T-helper 1 cell treated with Interleukin-12 subunit alpha and Interleukin-12 subunit beta and Interleukin-4 antibody, amounts not matched to agents 30 μg/mL and 1 μg/mL, for 36 hours (primary cell): ENCODE measurements at regions not wholly inside any gene's neighbourhood (a gene's known extent, or its start where the extent isn't known, plus 50 kb on each side); places are given as distances from the start of the nearest gene placed in this dataset.

Source experiments
- H3K27ac Mint-ChIP-seq: one replicate; pipeline ENCODE4 v1.8.0; 2021; ENCODE audit warnings: mild to moderate bottlenecking, mixed read lengths
- H3K27me3 Mint-ChIP-seq: one replicate; pipeline ENCODE4 v1.8.0; 2021; ENCODE audit warnings: low read depth, mixed read lengths
- H3K36me3 Mint-ChIP-seq: one replicate; pipeline ENCODE4 v1.8.0; 2021; ENCODE audit warnings: low read depth, mixed read lengths
- H3K4me1 Mint-ChIP-seq: one replicate; pipeline ENCODE4 v1.8.0; 2021; ENCODE audit warnings: low read depth, mixed read lengths
- H3K4me3 Mint-ChIP-seq: one replicate; pipeline ENCODE4 v1.8.0; 2021; ENCODE audit warnings: mild to moderate bottlenecking, moderate library complexity, mixed read lengths
- H3K9me3 Mint-ChIP-seq: one replicate; pipeline ENCODE4 v1.8.0; 2021; ENCODE audit warnings: mixed read lengths

GRCh38 chr20:17810062-17810631, 110.4 kb downstream of the BANF2 start:
- no peak overlapping the region for H3K4me3 Mint-ChIP-seq

GRCh38 chr20:17809362-17810061, 109.7 kb downstream of the BANF2 start:
- Mint-ChIP-seq H3K4me1 (no peaks in the 10 kb centered on the region), H3K36me3 (no peaks in the 10 kb centered on the region), H3K4me3 (no peak overlapping the region), H3K27ac (no peak overlapping the region), H3K9me3 (no peaks in the 10 kb centered on the region), H3K27me3 (no peaks in the 10 kb centered on the region)

More at GRCh38 chr20:17810062-17810631, 110.4 kb downstream of the BANF2 start:
- H3K4me1 Mint-ChIP-seq, result no peaks in the 10 kb centered on the region
- no peak overlapping the region for H3K27ac Mint-ChIP-seq
- H3K27me3 Mint-ChIP-seq, result no peaks in the 10 kb centered on the region
- H3K9me3 Mint-ChIP-seq, result no peaks in the 10 kb centered on the region
- no peaks in the 10 kb centered on the region for H3K36me3 Mint-ChIP-seq

DNA sequence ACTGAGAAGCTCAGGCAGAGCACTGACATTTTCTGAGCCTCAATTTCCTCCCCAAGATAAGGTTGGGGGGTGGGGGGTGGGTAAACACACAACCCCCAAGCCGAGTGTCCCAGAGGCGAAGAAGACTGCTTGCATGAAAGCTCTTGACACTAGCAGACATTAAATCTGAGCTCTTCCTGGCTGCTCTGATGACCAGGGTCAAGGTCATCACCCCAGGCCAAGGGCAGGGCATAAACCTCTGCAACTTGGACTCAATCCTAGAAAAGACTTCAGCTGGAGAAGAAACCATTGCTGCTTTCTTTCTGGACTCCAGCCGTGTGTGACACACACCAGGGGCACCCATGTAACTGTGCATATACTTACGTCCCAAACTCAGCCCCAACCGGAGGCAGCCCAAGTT, 109.0 kb downstream of the BANF2 start:
- H3K4me3 Mint-ChIP-seq, result no peak overlapping the region
- no peak overlapping the region for H3K27ac Mint-ChIP-seq
- no peaks in the 10 kb centered on the region for H3K27me3 Mint-ChIP-seq

DNA sequence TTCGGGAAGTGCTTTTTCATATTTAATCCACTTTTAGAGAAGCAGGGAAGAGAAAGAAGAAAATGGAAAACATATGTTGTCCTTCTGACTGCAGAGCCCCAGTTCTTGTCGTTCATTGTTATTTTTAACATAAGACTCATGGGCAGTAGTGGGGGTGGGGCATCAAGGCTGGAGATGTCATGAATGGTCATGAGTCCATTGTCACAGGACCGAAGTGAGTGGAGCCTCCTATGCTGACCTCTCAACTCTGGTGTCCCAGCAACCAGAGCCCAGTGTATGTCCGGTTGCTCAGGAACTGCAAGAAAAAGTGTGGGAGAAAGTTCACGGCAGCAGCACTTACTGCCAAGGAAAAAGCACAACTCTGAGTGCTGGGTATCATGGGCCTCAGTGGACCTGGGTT, 108.6 kb downstream of the BANF2 start:
- Mint-ChIP-seq H3K36me3 (no peaks in the 10 kb centered on the region), H3K27ac (no peak overlapping the region), H3K27me3 (no peaks in the 10 kb centered on the region), H3K4me3 (no peak overlapping the region), H3K4me1 (no peaks in the 10 kb centered on the region), H3K9me3 (no peaks in the 10 kb centered on the region)

More for the DNA sequence above, 109.0 kb downstream of the BANF2 start:
- H3K4me1 Mint-ChIP-seq, result no peaks in the 10 kb centered on the region
- H3K9me3 Mint-ChIP-seq, result no peaks in the 10 kb centered on the region
- H3K36me3 Mint-ChIP-seq, result no peaks in the 10 kb centered on the region

DNA sequence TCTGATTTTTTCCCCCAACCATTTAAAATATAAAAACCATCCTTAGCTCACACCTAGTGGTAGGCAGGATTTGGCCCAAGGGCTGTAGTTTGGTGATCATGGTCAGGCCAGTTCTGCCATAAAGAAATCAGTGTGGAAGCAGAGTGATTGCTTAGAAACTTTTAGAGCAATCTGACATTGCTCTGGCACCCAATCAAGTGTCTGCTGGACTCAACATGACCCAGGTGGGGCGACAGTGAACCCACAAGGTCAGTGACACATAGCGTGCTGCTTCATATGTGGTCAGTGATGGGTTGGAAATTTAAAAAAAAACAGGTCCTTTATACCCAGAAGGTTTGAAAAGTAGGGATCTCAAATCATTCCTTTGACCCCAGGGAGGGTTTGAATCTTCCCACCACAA, 107.9 kb downstream of the BANF2 start:
- Mint-ChIP-seq H3K36me3 (no peaks in the 10 kb centered on the region), H3K9me3 (no peaks in the 10 kb centered on the region), H3K4me3 (no peak overlapping the region), H3K4me1 (no peaks in the 10 kb centered on the region), H3K27ac (no peak overlapping the region), H3K27me3 (no peaks in the 10 kb centered on the region)

- Mint-ChIP-seq H3K36me3 (no peaks in the 10 kb centered on the region), H3K4me1 (no peaks in the 10 kb centered on the region), H3K4me3 (no peak overlapping the region)
These were observed 107.1 kb downstream of the BANF2 start for GRCh38 chr20:17806739-17807441.

GRCh38 chr20:17806107-17806506, 106.3 kb downstream of the BANF2 start:
- Mint-ChIP-seq H3K4me1 (no peaks in the 10 kb centered on the region), H3K27ac (no peak overlapping the region)

More at GRCh38 chr20:17806739-17807441, 107.1 kb downstream of the BANF2 start:
- Mint-ChIP-seq H3K27ac (no peak overlapping the region), H3K9me3 (no peaks in the 10 kb centered on the region), H3K27me3 (no peaks in the 10 kb centered on the region)

DNA sequence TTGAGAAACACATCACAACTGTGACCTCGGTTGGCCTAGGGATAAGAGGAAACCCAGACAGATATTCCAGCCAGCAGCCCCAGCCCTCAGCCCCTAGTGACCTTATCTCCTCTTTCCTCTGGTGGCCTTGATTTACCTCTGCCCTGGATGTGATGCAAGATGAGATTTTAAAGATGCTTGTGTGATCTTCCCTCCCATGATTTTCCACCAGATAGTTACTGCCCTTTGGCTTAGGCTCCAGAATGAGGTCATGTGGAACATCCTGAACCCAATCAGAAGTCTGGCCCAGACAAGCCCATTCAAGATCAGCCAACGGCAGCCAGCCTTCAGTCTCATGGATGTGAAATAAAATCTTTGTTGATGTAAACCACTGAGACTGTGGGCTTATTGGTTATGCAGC, 104.0 kb downstream of the BANF2 start:
- Mint-ChIP-seq H3K27me3 (peaks cover 10% of the 10 kb centered on the region), H3K4me3 (no peak overlapping the region), H3K4me1 (no peaks in the 10 kb centered on the region), H3K9me3 (no peaks in the 10 kb centered on the region), H3K27ac (no peak overlapping the region), H3K36me3 (no peaks in the 10 kb centered on the region)

More at GRCh38 chr20:17806107-17806506, 106.3 kb downstream of the BANF2 start:
- Mint-ChIP-seq H3K27me3 (no peaks in the 10 kb centered on the region), H3K9me3 (no peaks in the 10 kb centered on the region), H3K4me3 (no peak overlapping the region), H3K36me3 (no peaks in the 10 kb centered on the region)

DNA sequence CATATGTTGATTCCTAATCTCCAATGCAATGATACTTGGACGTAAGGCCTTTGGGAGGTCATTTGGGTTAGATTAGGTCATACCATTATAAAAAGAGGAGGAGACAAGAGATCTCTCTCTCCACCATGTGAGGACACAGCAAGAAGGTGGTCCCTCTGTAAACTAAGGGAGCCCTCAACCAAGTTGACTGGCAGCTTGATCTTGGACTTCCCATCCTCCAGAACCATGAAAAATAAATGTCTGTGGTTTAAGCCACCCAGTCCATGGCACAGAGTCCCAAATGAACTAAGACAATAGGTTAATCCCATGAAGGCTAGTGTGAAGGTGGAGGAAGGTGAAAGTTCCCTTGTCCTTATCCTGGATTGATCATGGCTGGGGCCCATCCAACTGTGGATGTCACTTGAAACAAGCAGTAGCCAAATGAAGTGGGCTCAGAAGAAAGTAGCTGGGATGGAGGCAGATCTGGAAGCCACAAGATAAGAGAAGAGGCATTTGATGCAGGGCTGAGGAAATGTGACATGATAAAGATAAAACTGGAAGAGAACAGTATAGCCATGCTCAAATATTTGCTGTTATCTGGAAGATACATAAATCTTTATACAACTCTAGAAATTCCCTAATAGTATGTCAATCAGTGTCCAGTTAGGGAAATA, 99.9 kb downstream of the BANF2 start:
- Mint-ChIP-seq H3K27ac (no peak overlapping the region), H3K4me3 (no peak overlapping the region), H3K9me3 (no peaks in the 10 kb centered on the region), H3K27me3 (peaks cover 10% of the 10 kb centered on the region), H3K4me1 (peaks cover 3% of the 10 kb centered on the region), H3K36me3 (no peaks in the 10 kb centered on the region)

DNA sequence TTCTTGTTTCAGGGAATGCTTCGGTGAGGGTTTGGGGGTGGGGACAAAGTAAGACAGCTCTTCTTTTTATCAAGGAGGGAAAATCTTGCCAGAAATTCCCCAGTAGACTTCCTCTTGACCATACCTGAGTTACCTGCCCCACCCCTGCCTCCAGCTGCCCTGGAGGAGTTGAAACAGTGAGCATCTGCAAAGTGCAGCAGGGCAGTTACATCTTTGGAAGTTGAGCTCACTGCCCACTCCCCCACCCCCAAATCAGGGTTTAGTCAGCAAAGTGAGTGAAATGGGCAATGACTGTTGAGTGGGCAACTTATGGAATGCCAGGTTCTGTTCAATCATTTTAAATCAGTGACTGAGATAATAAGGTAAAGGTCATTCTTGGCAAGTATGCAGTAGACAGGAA, 98.8 kb downstream of the BANF2 start:
- Mint-ChIP-seq H3K36me3 (no peaks in the 10 kb centered on the region), H3K27me3 (peaks cover 10% of the 10 kb centered on the region), H3K27ac (no peak overlapping the region), H3K9me3 (no peaks in the 10 kb centered on the region), H3K4me3 (no peak overlapping the region), H3K4me1 (peaks cover 3% of the 10 kb centered on the region)

DNA sequence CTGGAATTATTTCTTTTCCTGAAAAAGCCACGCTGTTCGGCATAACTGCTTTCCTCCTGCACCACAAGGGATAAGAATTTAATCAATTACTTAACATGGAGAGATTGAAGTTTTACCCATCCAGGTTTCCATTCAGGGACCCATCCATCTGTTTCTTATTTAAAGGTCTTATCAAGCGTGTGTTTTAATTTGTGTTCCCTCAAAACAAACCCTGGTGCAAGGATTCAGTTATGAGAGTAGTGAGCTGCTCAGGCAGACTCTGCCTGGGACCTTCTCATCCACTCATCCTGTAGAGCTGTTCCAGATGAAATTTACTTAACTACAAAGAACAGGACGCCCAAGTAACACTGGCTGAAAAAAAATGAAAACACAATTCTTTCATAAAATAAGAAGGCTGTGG, 97.8 kb downstream of the BANF2 start:
- no peaks in the 10 kb centered on the region for H3K9me3 Mint-ChIP-seq
- H3K36me3 Mint-ChIP-seq, result no peaks in the 10 kb centered on the region
- H3K4me3 Mint-ChIP-seq, result no peak overlapping the region
- no peak overlapping the region for H3K27ac Mint-ChIP-seq
- H3K4me1 Mint-ChIP-seq, result peaks cover 3% of the 10 kb centered on the region
- H3K27me3 Mint-ChIP-seq, result peaks cover 15% of the 10 kb centered on the region

- H3K4me3 Mint-ChIP-seq, result no peak overlapping the region
- H3K27ac Mint-ChIP-seq, result no peak overlapping the region
- peaks cover 3% of the 10 kb centered on the region for H3K4me1 Mint-ChIP-seq
- H3K9me3 Mint-ChIP-seq, result no peaks in the 10 kb centered on the region
- H3K27me3 Mint-ChIP-seq, result peaks cover 15% of the 10 kb centered on the region
- no peaks in the 10 kb centered on the region for H3K36me3 Mint-ChIP-seq
These were observed 97.4 kb downstream of the BANF2 start for GRCh38 chr20:17797161-17797560.

DNA sequence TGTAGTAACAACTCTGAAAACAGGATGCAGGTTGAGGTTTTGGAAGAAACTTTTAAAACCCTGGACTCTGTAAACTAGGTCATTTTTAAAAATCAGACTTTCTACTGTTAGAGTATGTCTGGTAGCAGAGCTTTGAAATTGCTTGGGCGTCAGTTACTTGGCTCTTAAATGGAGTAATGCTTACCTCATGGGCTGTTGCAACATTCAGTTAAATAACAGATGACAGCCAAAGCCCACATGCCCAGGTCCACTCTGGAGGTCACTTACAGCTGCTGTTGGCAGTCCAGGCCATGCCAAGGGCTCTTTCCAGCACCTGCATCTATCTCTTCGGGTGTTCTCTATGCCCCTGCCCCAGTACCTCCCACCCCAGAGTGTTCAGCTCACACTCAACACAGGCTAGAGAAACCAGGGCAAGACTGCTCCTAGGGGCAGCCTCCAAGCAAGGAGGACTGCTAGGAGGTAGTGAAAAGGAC, 96.4 kb downstream of the BANF2 start:
- H3K4me3 Mint-ChIP-seq, result no peak overlapping the region
- H3K27ac Mint-ChIP-seq, result no peak overlapping the region
- H3K4me1 Mint-ChIP-seq, result peaks cover 3% of the 10 kb centered on the region
- no peaks in the 10 kb centered on the region for H3K9me3 Mint-ChIP-seq
- H3K36me3 Mint-ChIP-seq, result no peaks in the 10 kb centered on the region
- H3K27me3 Mint-ChIP-seq, result peaks cover 15% of the 10 kb centered on the region

DNA sequence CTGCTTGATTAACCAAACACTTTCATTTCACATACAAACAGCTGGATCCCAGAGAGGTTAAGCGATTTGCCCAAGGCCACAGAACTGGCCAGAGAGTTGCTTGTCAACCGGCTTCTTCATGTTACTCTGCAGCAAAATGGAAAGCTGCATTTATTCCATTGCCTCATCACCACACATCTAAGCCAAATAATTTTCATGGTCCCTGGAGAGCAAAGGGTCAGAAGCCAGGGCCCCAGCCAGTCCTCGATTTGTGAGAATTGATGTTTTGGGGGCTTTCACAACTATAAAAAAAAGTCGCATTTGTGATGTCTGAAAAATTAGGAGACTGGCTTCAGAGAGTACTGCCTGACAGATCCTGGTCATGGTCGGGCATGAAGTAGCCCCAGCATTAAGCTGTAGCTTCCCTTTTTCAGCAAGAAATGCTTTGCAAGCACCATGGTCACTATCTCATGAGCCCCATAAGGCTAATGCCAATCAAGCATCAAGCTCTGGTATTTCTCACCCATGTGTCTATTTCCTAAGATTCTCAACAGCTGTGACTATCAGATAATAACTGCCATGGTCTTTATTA, 95.8 kb downstream of the BANF2 start:
- Mint-ChIP-seq H3K36me3 (no peaks in the 10 kb centered on the region), H3K27ac (no peak overlapping the region), H3K4me1 (peaks cover 3% of the 10 kb centered on the region), H3K4me3 (no peak overlapping the region), H3K9me3 (no peaks in the 10 kb centered on the region), H3K27me3 (peaks cover 15% of the 10 kb centered on the region)
